HG02884 (cell line): ENCODE measurements at regions not wholly inside any gene's neighbourhood (a gene's known extent, or its start where the extent isn't known, plus 50 kb on each side); places are given as distances from the start of the nearest gene placed in this dataset.
"Not testable (repeated sequence)": the region's sequence is repeated elsewhere in the genome, so short reads cannot be mapped to it uniquely, and the experiment has no call there.

ENCODE experiments used
- ATAC-seq: cut with Tn5 transposase; IDR thresholded peaks from one replicate; pipeline ENCODE4 v1.9.1; 2021; ENCODE audit warnings: mild to moderate bottlenecking, moderate library complexity; ENCODE audit not compliant: unreplicated experiment

DNA sequence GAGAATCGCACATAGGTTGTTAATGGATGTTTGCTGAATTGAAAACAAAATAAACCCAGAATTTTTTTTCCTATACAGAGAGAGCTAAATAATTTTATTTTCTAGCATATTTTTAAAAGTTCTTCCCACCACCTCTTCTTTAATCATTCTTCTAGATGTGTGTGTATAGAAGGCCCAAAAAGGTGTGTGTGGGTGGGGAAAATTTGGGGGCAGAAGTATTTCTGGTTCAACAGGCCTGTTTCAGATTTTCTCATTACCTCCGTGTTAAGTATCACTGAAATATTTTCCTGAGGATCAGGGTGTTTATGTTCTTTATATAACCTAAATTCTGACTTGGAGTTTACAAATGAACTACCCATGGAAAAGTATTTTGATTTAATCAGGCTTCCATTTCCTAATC lies 144.2 kb upstream of the ZNF804B start:
- ATAC-seq = no peak

DNA sequence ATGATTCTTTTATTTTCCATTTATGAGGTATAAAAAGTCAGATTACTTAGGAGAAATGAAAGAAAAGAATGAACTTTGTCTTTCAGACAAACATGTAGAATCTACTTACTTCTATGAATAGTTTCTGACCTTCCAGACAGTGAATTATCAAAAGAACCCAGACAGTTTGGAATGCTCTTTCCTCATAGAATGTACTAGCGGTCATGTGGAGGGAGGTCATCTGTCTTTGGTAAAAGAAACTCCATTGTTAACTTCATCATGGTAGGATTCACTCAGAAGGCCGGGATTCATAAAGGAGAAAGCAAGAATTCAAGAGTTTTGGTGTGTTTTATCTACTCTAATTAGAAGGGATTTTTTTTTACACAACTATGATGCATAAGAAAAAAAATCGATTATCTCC lies 144.8 kb upstream of the ZNF804B start:
- no peak for ATAC-seq

DNA sequence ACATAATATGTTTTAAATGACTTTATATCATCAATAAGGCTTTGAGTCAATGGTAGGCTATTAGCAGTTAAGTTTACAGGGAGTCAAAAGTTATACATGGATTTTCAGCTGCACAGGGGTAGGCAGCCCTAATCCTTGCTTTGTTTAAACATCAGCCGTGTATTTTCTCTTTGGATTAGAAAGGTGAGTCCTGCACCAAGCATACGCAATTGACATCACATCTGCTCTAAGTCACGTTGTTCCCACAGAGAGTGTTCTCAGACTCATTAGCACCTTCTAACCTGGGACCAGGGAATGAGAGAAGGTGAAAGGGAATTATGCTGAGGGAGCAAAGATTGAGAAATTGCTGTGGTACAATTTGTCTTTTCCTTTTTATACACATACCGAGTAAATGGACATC lies 148.6 kb upstream of the ZNF804B start:
- no peak for ATAC-seq

DNA sequence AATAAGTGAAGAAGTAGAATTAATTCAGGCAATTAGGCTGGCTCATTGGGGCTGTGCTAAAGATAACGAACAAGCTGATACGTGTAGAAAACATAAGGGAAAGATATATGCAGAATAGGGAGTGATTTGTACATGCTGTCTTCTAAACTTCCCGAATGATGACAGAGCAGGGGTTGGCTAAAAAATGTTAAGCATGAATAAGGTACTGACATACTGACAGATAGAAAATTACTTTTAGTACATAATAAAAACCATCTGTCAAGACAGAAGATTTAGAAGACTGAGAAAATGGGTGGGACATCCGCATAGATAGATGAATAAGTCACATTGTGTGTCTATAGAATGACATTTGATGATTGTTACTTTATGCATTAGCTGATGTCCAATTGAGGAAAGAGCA lies 158.8 kb upstream of the ZNF804B start:
- no peak for ATAC-seq

DNA sequence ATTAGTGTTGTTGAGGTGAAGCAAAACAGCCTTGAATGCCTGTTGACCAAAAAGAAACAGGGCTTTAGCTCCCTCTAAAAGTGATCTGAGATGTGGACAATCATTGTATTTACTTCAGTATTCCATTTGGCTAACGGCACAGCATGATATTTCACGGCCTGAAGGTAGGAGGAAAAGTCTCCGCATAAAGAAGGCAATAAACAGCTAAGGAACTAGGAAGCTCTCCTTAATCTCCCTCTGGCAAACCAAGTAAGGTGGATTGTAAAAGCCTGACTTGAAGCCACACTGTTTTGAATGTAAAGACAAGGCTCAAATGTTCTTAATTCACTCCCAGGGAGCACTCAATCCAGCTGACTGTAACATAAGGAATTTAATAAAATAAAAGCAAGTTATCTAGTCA lies 160.0 kb upstream of the ZNF804B start:
- ATAC-seq = no peak

DNA sequence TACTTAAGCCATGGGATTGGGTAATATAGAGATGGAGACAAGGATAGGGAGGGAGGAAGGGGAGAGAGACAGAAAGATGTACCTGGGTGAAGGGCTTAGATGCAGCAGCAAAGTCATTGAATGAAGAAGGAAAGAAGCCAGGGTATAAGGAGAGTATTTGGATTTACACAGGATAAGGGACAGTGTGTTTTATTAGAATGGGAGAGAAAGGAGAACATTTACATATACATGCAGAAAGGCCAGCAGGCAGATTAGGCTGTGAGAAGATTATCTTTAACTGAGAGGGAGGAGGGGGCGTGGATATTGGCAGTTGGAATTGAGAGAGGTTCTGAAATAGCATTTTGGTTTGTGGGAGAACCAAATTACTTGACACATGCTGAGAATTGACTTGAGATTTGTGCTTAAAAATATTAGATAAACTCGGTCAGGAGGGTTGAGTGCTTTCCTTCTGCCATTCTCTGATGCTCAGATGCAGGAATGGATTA lies 161.5 kb upstream of the ZNF804B start:
- ATAC-seq = no peak

DNA sequence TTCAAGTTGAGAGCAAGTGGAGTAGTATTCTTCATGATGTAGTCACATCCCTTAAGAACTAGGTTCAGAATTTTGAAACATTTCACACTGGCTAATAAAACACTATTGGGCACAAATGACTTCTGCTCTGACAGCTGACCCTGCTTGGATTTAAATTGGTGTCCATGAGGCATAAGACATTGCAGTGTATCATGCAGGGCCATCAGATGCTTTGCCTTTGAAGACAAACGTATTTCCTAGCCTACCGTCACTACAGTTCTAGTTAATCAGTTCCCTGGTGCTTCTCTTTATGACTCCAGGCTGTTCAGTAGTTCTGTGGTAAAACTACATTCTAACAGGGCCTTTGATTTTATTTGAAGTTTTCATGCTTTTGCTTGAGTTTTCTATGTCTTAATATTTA lies 168.5 kb upstream of the ZNF804B start:
- ATAC-seq = no peak

DNA sequence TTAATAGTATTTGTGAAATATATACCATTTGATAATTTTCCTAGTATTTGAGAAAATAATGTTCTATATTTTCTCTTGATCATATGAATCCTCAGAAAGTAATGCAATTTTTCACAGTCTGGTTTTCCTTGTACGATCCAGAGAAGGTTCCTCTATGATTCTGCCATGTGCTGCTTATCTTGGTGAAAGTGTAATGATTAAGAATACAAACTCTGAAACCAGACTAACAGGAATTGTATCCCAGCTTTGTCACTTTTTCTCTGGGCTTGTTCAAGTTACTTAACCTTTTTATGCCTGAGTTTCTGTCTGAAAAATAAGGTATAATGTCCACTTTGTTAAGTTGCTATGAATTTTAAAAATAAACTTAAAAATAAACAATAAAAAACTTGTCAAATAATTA lies 169.6 kb upstream of the ZNF804B start:
- no peak for ATAC-seq

DNA sequence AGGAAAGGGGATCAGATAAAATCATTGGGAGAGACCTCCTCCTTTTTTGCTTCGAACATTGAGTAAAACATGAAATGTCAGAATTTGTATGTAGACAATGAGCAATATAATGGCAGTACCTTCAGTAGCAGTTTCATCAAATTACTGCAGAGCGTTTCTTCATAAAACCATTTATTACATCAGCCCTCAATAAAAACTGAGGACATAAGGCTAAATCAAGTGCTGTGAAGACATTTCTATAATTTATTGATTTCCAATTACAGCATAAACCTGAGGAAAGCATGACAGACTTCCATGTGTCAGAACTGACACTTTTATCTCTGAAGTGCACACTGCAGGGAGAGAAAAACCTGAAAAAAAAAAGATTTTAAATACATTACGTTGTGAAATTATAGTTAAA lies 172.6 kb upstream of the ZNF804B start:
- ATAC-seq = no peak

DNA sequence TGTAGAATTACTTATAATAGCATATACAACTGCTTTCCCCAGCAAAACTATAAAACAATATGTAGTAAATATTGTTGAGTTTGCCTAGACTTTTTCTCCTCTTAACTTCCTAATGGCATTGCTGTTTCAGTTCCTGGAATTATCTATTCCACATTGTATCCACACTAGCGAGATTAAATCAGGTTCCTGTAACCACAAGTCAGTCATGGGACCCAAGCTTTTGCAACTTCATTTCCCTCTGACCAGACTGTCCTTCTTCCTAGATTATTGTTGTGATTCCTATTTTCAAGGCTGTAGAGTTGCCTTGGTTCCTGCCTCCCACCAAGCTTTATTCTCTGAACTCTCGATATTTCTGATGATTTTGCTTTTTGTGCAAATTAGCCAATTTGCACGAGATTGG lies 173.3 kb upstream of the ZNF804B start:
- no peak for ATAC-seq

DNA sequence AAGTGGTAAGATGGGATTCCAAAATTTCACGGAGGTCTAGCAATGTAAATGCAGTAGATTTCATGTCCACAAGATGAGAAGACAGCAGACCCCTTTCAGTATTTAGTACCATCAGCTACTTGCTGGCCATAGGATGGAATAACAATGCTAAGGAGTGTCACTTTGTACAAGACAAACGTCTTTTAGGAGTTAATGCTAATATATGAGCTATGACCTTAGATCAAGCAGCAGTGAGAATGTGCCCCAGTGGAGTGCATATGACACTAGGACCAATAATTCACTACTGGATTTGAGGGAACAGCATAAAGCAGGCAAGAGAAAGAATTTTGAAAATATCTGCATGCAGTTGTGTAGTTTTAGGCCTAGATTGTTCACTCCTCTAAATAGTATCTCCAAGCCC lies 182.8 kb upstream of the ZNF804B start:
- ATAC-seq = no peak

DNA sequence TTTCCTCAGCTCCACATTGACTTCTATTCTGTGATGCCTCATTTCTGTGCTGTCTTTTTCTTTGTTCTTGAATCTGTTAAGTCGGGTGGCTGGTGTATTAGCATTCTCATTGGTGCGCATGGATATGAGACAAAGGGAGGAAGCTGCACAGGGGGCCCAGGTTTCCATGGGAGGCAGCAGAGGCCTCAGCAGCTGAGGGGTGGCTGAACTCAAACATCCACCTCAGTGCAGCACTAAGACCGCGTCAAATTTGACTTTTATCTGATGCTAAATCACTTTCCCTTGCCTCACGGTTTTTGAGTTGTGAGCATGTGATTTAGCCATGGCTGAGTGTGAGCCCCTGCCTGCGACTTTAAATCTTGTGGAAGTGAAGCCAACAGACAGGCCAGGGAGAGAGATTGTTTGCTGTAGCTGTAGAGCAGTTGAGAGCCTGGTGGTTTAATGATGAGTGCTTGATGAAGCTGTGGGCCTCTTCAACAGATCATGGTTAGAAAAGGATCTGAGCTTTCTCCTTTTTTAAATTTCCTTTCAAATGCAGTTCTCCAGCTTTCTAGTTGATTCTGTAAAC lies 193.3 kb upstream of the ZNF804B start:
- no peak for ATAC-seq

DNA sequence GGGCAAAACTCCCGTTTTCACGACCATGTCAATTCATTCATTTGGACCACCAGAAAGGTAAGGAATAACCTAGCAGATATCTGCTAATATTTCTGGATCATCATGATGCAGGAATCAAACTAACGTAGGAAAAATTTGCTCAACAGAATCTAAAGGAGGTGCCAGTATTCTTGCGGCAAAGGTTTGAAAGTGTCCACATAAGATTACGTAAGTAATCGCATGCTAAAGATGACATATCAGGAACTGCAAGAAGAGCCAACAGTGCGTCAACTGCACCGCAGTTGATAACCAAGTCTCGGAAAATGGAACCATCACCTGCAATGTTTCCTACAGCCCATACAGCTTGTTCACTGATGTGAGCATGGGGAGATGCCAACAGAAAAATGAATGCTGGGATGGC lies 194.1 kb upstream of the ZNF804B start:
- no peak for ATAC-seq

DNA sequence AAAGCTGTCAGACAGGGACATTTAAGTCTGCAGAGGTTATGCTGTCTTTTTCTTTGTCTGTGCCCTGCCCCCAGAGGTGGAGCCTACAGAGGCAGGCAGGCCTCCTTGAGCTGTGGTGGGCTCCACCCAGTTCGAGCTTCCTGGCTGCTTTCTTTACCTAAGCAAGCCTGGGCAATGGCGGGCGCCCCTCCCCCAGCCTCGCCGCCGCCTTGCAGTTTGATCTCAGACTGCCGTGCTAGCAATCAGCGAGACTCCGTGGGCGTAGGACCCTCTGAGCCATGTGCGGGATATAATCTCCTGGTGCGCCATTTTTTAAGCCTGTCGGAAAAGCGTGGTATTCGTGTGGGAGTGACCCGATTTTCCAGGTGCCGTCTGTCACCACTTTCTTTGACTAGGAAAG lies 203.1 kb upstream of the ZNF804B start:
- ATAC-seq = not testable (repeated sequence)

DNA sequence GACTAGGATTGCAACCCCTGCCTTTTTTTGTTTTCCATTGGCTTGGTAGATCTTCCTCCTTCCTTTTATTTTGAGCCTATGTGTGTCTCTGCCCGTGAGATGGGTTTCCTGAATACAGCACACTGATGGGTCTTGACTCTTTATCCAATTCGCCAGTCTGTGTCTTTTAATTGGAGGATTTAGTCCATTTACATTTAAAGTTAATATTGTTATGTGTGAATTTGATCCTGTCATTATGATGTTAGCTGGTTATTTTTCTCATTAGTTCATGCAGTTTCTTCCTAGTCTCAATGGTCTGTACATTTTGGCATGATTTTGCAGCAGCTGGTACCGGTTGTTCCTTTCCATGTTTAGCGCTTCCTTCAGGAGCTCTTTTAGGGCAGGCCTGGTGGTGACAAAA lies 204.7 kb upstream of the ZNF804B start:
- ATAC-seq = not testable (repeated sequence)

DNA sequence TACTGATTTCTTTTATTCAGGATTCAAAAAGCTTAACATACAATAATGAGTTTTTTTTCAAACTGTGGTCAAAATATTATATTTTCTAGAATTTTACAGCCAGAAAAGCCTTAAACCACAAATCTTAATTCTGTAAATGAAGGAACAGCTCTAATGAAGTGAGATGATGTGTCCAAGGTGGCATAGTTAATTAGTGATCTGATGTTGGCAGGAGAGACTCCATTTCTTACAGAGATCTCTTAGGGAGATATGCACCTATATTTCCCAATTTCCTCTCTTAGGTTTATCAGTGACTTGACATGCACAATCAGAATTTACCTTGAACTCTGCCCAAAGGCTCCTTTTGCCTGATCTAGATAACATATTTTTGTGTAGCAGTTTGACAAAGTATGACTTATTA lies 211.1 kb upstream of the ZNF804B start:
- ATAC-seq = no peak

DNA sequence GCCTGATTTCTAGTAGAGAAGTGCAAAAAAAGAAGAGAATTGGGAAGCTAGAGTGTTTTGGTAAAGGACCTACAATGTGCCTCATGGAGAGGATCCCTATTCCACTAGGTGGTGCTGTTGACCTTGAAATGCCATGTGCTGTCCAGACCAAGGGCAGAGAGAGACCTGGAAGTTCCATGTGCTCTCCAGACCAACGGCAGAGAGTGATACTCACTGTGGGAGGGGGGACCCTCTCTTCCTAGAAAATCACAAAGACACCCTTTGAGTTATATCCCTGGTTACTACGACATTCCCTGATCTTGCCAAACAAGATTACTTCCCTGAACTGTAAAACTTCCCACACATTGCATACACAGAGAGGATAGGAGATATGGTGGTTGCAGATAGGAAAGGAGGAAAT lies 212.7 kb upstream of the ZNF804B start:
- ATAC-seq = peak; percentile 69

DNA sequence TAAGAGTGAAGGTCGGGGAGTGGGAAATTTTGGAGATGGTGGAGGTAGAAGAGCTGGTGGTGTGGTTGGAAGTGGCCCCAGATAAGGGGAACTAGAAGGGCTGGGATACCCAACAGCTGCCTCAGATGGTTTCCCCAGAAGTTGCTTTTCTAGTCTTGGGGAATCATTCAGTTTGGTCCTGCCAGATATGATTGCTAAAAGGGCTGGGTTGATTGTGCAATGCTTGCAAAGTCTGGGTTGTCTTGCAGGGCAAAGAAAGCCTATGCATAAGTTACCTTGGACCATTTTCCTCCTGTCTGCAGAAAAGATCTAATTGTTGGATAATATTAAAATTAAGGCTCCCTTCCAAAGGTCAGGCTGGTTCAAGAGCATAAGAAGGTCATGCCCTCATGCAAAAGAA lies 213.8 kb upstream of the ZNF804B start:
- no peak for ATAC-seq

DNA sequence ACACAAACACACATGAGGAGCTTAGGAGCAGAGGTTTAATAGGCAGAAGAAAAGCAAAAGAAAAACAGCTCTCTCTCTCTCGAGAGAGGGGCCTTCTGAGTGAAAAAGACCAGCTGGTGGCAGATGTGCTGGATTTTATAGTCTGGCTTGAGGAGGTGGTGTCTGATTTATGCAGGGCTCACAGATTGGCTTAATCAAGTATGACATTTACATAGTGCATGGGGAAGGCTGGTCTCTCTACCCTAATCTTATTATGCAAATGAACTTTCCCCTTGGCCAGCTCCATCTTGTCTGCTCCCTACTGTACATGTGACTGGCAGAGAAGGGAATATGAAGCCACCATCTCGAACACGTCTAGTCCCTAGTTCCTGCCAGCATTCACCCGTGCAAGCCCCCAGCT lies 219.5 kb upstream of the ZNF804B start:
- ATAC-seq = no peak

DNA sequence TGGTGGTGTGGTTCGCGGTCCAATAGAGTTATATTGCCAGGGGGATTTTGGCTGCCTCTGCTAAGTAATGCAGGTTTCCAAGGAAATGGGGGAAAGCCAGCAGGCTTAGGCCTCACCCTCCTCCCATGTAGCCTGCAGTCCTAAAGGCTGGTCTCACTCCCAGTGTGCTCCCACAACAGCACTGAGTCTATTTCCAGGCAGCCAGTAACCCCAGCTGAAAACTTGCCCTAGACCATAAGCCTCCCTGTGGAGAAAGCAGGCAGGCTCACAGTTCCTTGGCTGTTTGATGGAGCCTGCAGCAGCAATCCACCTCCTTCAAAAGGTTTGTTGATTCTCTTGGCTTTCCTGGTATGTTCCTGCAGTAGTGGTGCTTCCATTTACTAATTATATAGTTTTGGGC lies 220.0 kb upstream of the ZNF804B start:
- ATAC-seq = no peak

DNA sequence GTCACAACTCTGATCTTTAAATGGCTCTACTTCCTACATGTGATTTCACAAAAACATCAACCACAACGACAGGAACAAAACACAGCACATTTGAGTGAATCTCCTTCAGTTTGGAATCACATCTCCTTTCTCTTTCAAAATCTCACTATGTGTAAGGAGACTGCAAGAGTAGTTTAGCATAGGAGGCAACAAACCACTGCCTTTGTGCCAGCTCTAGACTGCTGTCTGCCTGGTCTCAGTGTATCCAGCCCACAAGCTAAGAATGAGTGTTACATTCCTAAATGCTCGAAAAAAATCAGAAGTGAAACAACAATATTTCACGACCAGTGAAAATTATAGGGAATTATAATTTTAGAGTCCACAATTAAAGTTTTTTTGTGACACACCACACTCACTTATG lies 217.0 kb upstream of the STEAP4 start:
- ATAC-seq = no peak

DNA sequence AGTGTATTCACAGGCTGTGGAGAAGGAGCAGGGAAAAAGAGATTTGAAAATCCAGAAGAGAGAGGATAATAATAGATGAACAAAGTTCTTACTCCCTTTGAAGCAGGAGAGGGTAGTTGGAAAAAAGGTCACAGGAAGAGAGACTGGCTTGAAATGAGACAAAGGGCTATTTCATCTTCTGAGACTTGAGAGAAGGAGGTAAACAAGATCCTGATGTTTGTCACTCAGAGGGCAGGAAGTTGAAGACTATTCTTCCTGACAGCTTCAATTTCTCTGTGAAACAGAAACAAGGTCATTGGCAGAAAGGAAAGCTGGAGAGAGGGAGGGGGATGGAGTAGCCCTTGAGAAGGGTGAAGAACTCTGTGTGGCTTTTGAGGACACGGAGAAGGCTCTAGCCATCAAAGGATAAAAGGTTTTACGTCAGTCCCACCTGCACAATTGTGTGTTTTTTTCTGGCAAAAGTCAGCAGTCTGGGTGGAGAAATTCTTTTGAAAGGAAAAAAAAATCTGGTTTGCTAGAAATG lies 216.1 kb upstream of the STEAP4 start:
- ATAC-seq = no peak

DNA sequence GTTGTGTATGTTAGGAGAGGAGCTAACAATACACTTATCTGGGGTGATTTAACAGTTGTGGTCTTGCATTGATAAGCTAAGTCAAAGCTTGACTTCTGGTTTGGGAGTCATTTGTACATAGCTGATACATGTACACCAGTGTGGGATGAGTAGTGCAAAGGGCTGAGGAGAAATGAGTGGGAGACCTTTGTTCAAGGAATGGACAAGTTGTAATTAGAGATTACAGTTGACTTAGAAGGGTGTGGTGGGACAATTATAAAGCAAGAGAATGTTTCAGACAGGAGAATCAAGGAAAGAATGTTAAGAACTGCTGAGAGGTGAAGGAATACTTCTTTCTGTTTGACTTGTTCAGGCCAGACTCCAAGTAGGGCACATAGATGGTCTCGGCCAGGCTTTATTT lies 209.7 kb upstream of the STEAP4 start:
- ATAC-seq = no peak
